Heart left ventricle (tissue), 16 donors: ENCODE measurements at regions not wholly inside any gene's neighbourhood (a gene's known extent, or its start where the extent isn't known, plus 50 kb on each side); places are given as distances from the start of the nearest gene placed in this dataset.

Experiments used
- ATAC-seq, 4 donors: fragments of 200-7000 bp; cut with Tn5 transposase; one replicate each; pipeline ENCODE4 v1.9.1; 2020 to 2022; ENCODE audit warnings: moderate library complexity in 4 of 4, mild to moderate bottlenecking in 3 of 4, moderate number of reproducible peaks in 1 of 4
- DNase-seq, 5 donors: peaks; one replicate each; pipeline ENCODE4 v3.0.0-alpha.2; 2020
- H3K27ac ChIP-seq, 12 donors: fragments of 200-600 bp; sonication (generic) in 4 of 12; one replicate each; pipeline versions ENCODE4 v1.5.0 to v1.8.0; 2016 to 2022; ENCODE audit warnings: mild to moderate bottlenecking in 2 of 12
- H3K27me3 ChIP-seq, 9 donors: fragments of 200-600 bp; sonication (generic) in 2 of 9; one replicate each; pipeline versions ENCODE4 v1.5.1 to v1.8.0; 2016 to 2022; ENCODE audit warnings: mild to moderate bottlenecking in 3 of 9
- H3K36me3 ChIP-seq, 9 donors: fragments of 200-600 bp; sonication (generic) in 2 of 9; one replicate each; pipeline versions ENCODE4 v1.5.0 to v1.8.0; 2018 to 2022; ENCODE audit warnings: mild to moderate bottlenecking in 2 of 9
- H3K4me1 ChIP-seq, 12 donors: fragments of 200-600 bp; sonication (generic) in 4 of 12; one replicate each; pipeline versions ENCODE4 v1.5.0 to v1.8.0; 2016 to 2022; ENCODE audit warnings: mild to moderate bottlenecking in 3 of 12
- H3K4me3 ChIP-seq, 12 donors: fragments of 200-600 bp; sonication (generic) in 4 of 12; one replicate each; pipeline versions ENCODE4 v1.5.0 to v1.8.0; 2017 to 2022; ENCODE audit warnings: mild to moderate bottlenecking in 9 of 12, moderate library complexity in 4 of 12
- H3K9me3 ChIP-seq, 12 donors: fragments of 200-600 bp; sonication (generic) in 4 of 12; one replicate each; pipeline versions ENCODE4 v1.5.0 to v1.8.0; 2016 to 2022; ENCODE audit warnings: mild to moderate bottlenecking in 1 of 12
- POLR2A ChIP-seq, 2 donors: fragments of 450-650 bp; IDR thresholded peaks; one replicate each; pipeline ENCODE4 v1.6.1; 2017; ENCODE audit warnings: antibody characterized with exemption in 2 of 2, mild to moderate bottlenecking in 2 of 2, moderate library complexity in 2 of 2
- WGBS, 4 donors: extraction: QIAGEN DNeasy Blood & Tissue Kit in 2 of 4; methylation state at CpG; one replicate each; pipeline versions ENCODE4 v1.1.5 to v1.1.7; 2013 to 2018; 5-methylcytosine and 5-hydroxymethylcytosine counted together
- intact Hi-C, 10 donors: fragments of 100-400 bp; cut with DNase I; formaldehyde crosslinking; loops; one replicate each; pipeline versions ENCODE4 v1.11.1 to v1.14.2; 2022
- TF ChIP-seq, protein P1 (sequence below), 12 donors: fragments of 200-600 bp; sonication (generic) in 4 of 12; IDR thresholded peaks; one replicate each; pipeline versions ENCODE4 v1.5.0 to v1.8.0; 2018 to 2022; ENCODE audit warnings: antibody characterized with exemption in 12 of 12, mild to moderate bottlenecking in 5 of 12
- donor health status: ischemic (EF 13 %, LVEDD 7.1; RV severe dilation, severe dysfunction).
- donor health status: healthy with polysubstance abuse.
- donor health status: DM: no; HTN: yes; CAD: no.
- donor health status: DM: no; HTN: no; CAD: no.
- donor health status: ischemic (EF 25% LVEDD 6.9; RV normal size, moderate dysfunction).
- donor health status: ischemic (EF 25% LVEDD 5.7; RV mildly dilated, moderate dysfunction).
- donor health status: healthy.
- donor health status: DM: yes; HTN: yes; CAD: no.
- donor health status: ischemic (EF 35%, LVEDD 5.7; RV mildly dilated, moderate dysfunction).
- donor health status: nonischemic (EF 11% LVEDD 7.7; RV severe dilation, severe dysfunction).
- donor health status: DM: yes; HTN: yes; CAD: no.
- donor health status: PGD.
- donor health status: ischemic (EF 29% LVEDD 5.4; RV normal size, mild dysfunction).
- donor health status: nonischemic (EF 23%, LVEDD 6.1; RV moderate dilation, normal function).

GRCh38 chr3:170734043-170734734 lies 135.8 kb downstream of the RPL22L1 start:
- Histone ChIP-seq H3K27me3 (no peaks in the 10 kb centered on the region), H3K27ac (no peak overlapping the region), H3K9me3 (no peaks in the 10 kb centered on the region), H3K4me3 (no peak overlapping the region), H3K4me1 (peaks cover 0 to 10% (median 0%) of the 10 kb centered on the region in 12 donors), H3K36me3 (no peaks in the 10 kb centered on the region)
- 35 to 62% (median 50%) methylated on average over 7 of the region's 7 CpGs for WGBS, 4 donors
- ATAC-seq = no peak
- TF ChIP-seq, protein P1, sequence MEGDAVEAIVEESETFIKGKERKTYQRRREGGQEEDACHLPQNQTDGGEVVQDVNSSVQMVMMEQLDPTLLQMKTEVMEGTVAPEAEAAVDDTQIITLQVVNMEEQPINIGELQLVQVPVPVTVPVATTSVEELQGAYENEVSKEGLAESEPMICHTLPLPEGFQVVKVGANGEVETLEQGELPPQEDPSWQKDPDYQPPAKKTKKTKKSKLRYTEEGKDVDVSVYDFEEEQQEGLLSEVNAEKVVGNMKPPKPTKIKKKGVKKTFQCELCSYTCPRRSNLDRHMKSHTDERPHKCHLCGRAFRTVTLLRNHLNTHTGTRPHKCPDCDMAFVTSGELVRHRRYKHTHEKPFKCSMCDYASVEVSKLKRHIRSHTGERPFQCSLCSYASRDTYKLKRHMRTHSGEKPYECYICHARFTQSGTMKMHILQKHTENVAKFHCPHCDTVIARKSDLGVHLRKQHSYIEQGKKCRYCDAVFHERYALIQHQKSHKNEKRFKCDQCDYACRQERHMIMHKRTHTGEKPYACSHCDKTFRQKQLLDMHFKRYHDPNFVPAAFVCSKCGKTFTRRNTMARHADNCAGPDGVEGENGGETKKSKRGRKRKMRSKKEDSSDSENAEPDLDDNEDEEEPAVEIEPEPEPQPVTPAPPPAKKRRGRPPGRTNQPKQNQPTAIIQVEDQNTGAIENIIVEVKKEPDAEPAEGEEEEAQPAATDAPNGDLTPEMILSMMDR (IDR thresholded peaks at IDR 0.05) = no peak
- TF ChIP-seq POLR2A (IDR thresholded peaks at IDR 0.05) = no peak
- intact Hi-C loops = no loop called here
- no peak for DNase-seq

DNA sequence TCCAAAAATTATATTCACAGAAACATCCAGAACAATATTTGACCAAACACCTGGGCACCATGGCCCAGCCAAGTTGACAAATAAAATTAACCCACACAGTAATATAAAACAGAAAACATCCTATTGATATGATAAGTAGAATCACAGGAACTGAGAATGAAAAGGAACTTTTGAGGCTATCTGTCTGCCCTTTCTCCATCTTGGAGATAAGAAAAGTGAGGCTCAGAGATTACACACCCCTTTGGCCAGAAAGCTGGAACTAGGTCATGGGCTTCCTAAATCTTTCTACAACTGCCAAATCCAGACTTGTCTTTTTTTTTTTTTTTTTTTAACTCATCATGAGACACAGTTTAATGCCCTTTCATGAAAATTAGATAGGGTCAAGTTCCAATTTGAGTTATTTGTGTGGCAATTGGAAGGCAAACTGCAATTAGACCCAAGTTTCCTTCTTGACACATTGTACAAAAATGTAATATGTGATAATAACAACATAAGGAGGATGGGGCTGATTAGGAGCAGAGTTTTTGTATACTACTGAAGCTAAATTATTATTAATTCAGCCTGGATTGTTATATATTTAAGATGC lies 137.2 kb downstream of the RPL22L1 start:
- TF ChIP-seq, protein P1 (IDR thresholded peaks at IDR 0.05) = no peak
- TF ChIP-seq POLR2A (IDR thresholded peaks at IDR 0.05) = no peak
- Histone ChIP-seq H3K27ac (no peak overlapping the region), H3K27me3 (no peaks in the 10 kb centered on the region), H3K4me3 (no peak overlapping the region), H3K9me3 (no peaks in the 10 kb centered on the region), H3K36me3 (no peaks in the 10 kb centered on the region), H3K4me1 (peaks cover 0 to 11% (median 0%) of the 10 kb centered on the region in 12 donors)
- DNase-seq = no peak
- ATAC-seq = no peak
- intact Hi-C loops = no loop called here

DNA sequence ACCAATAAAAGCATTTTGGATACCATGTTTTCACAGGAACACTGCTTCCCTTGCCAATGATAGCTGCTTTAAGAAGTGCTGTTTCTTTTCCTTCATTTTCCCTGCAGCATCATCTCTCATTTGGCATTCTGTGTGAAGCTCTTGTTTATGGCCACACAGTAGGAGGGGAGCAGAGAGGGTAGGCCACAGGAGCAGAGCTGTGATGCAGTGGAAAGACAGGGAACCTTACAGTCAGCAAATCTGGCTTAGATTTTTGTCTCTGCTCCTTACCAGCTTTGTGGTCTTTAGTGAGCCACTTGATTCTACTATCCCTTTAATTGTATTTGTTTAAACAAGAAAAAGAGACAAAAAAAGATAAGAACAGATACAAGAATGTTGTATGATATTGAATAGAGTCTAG lies 138.7 kb downstream of the RPL22L1 start:
- no peaks in the 10 kb centered on the region for H3K9me3 ChIP-seq
- H3K27me3 ChIP-seq = no peaks in the 10 kb centered on the region
- ATAC-seq = no peak
- H3K27ac ChIP-seq = no peak overlapping the region
- no peak overlapping the region for H3K4me3 ChIP-seq
- no peak for TF ChIP-seq POLR2A (IDR thresholded peaks at IDR 0.05)
- TF ChIP-seq, protein P1 (IDR thresholded peaks at IDR 0.05) = no peak
- no peak for DNase-seq
- no peaks in the 10 kb centered on the region for H3K36me3 ChIP-seq
- intact Hi-C loops = no loop called here
- peaks cover 0 to 18% (median 0%) of the 10 kb centered on the region in 12 donors for H3K4me1 ChIP-seq

DNA sequence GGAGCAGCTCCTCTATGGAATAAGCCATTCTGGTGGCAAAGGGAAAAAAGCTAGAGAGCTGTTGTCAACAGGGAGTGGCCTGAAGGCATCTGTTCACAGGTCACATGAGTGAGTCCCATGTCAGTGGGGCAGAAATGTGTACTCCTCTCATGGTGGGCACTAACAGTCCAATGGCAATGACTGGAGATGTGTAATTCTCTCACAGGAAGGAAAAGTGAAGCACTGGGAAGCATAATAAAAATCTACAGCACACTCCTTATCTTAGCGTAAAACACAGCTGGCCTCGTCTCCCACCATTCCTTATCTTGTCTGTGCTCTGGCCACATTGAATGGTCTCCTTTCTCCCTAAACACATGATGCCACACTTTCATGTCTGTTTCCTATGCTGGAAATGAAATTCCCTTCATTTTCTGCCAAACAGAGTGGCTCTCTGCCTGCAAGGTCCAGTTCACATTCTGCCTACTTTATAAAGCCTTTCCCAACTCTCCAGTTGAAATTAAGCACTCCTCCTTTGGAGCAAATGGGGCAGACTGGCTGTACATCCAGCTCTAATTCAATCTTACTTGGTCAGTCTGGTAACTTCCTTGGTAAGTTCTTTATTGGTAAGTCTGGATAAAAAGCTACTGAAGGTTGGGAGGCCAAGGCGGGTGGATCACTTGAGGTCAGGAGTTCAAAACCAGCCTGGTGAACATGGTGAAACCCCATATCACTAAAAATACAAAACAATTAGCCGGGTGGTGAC lies 139.8 kb downstream of the RPL22L1 start:
- DNase-seq (no peak), ATAC-seq (no peak)
- Histone ChIP-seq H3K4me1 (peaks cover 0 to 18% (median 0%) of the 10 kb centered on the region in 12 donors), H3K27me3 (no peaks in the 10 kb centered on the region), H3K36me3 (no peaks in the 10 kb centered on the region), H3K4me3 (no peak overlapping the region), H3K9me3 (no peaks in the 10 kb centered on the region), H3K27ac (no peak overlapping the region)
- TF ChIP-seq POLR2A (IDR thresholded peaks at IDR 0.05) = no peak
- TF ChIP-seq, protein P1 (IDR thresholded peaks at IDR 0.05) = no peak
- WGBS, 4 donors = 66 to 79% (median 75%) methylated on average over 4 of the region's 4 CpGs
- intact Hi-C loops = no loop called here
